ENCODE measurements at regions not wholly inside any gene's neighbourhood (a gene's known extent, or its start where the extent isn't known, plus 50 kb on each side); places are given as distances from the start of the nearest gene placed in this dataset.
"Not testable (repeated sequence)": the region's sequence is repeated elsewhere in the genome, so short reads cannot be mapped to it uniquely, and the experiment has no call there.

- no peak for DNase-seq
Observed at GRCh38 chr14:106317593-106317992, 791.2 kb downstream of the TMEM121 start.

GRCh38 chr14:106318700-106319099 lies 792.3 kb downstream of the TMEM121 start:
- no peak for DNase-seq

DNA sequence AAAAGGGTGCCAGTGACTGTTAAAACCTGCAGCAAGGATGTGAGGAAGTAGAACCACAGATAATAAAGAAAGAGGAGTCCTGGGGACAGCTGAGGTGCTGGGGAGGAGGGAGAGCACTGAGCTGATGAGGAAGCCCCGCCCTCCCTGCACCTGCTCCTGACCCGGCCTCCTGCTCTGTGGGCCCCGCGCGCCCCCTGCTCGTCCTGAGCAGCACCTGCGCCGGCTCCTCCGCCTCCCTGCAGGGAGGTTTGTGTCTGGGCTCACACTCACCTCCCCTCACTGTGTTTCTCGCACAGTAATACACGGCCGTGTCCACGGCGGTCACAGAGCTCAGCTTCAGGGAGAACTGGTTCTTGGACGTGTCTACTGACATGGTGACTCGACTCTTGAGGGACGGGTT lies 797.6 kb downstream of the TMEM121 start:
- DNase-seq: not testable (repeated sequence)

GRCh38 chr14:106327234-106327633 lies 800.9 kb downstream of the TMEM121 start:
- DNase-seq: no peak

DNA sequence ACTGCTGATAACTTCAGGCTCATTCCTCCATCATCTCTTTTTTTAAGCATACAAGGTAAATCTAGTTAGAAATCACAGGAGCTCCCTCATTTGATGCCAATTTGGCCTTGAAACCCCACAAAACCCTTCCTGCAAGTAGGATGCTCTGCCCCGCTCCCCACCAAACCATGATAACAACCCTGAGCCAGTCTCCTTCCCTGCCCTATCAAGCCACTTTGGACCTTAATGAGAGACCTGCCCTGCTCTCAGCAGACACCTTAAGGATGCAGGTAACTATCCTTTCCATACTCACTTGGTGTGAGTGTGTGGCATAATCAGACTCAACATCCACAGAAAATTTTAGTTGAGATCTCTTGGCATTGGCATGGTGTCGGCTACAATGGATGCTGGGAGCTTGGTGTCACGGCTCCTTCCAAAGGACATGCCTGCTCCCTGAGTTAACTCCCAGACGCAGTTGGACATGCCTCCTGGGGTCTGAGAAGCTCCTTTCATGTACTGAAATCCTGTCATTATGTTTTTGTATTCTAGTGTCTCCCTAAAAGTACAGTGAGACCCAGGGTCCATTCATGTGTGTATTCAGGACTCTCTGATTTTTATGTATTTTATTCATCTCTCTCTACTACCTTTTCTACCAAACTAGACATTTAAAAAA lies 801.4 kb downstream of the TMEM121 start:
- DNase-seq: not testable (repeated sequence)

DNA sequence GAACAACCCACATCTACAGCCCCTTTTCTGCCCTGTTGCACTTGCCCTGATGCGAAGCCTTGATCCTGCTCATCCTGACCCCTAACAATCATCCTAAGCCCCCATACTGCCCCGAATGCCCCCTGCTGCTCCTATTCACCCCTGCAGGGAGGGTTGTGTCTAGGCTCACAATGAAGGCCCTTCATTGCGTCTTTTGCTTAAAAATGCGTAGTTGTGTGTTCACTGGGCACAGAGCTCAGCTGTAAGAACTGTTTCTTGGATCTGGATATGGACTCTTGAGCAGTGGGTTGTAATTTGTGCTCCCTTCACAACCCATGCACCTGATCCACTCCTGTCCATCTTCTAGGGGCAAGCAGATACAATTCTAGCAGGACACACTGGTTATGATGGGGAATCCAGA lies 802.9 kb downstream of the TMEM121 start:
- not testable (repeated sequence) for DNase-seq

DNA sequence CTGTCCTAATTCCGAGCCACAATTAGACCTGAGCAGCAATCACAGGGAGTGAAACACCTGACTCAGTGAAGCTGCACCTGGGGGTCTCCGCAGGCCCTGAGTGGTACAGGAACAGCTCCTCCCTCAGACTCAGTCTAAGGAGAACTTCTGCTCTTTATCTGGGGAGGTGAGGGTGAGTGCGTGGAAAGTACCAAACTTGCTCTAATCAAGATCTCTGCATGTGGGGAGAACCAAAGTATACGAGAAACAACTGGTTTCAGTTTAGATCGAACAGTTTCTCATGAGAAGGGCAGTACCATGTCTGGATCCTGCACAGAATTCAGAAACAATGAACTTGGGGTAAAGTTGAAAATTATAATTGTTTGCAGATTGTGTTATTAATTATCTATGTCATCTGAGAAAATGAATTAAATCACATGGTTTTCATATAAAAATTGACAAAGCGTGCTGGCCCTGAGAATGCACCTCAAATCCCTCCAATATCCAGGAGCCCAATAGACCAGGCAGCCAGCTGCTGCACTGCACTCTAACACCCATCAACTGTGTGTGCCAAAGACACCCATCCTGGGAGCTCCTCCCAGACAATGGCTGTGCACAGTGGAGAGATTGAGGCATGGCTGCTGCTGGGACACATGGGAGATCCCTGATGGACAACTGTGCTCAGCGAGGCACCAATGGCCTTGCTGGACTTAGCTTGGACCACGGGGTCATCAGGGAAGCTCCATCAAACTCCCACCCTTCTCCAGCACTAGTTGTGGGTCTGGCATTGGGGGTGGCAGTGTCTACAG lies 803.8 kb downstream of the TMEM121 start:
- DNase-seq: not testable (repeated sequence)

GRCh38 chr14:106334428-106335109 lies 808.2 kb downstream of the TMEM121 start:
- not testable (repeated sequence) for DNase-seq

- not testable (repeated sequence) for DNase-seq
Observed at GRCh38 chr14:106335110-106335429, 808.7 kb downstream of the TMEM121 start.

- DNase-seq: not testable (repeated sequence)
Observed at GRCh38 chr14:106338775-106339174, 812.4 kb downstream of the TMEM121 start.

- DNase-seq: not testable (repeated sequence)
Observed at GRCh38 chr14:106340658-106341057, 814.3 kb downstream of the TMEM121 start.

- DNase-seq: not testable (repeated sequence)
Observed at GRCh38 chr14:106341161-106341560, 814.8 kb downstream of the TMEM121 start.

DNA sequence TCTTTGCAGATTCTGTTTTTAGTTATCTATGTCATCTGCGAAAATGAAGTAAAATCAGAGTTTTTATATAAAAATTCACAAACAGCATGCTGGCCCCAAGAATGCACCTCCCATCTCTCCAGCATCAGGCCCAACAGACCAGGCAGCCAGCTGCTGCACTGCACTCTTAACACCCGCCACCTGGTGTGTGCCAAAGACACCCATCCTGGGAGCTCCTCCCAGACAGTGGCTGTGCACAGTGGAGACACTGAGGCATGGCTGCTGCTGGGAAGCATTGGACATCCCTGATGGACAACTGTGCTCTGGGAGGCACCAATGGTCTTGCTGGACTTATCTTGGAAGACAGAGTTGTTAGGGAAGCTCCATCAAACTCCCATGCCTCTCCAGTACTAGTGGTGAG lies 817.2 kb downstream of the TMEM121 start:
- no peak for DNase-seq

DNA sequence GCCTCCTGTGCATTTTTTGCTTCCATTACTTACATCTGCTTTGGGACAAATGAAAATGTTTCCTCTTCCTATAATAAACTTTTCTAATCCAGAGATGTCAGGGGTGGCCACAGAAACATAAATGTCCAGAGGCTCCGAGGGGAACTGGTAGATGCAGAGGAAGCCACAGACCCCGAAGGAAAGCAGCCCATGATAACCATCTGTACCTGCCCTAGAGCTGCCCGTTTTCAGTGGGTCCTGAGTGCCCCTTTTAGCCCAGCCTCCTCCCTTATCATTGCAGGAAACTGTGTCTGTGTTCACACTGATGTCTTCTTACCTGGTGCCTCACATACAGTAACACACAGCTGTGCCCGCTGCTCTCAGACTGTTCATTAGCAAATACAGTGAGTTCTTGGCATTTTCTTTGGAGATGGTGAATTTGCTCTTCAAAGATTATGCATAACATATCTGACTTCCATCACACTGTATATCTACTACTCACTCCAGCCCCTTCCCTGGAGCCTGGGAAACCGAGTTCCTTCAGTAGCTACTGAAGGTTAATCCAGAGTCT lies 817.8 kb downstream of the TMEM121 start:
- not testable (repeated sequence) for DNase-seq

DNA sequence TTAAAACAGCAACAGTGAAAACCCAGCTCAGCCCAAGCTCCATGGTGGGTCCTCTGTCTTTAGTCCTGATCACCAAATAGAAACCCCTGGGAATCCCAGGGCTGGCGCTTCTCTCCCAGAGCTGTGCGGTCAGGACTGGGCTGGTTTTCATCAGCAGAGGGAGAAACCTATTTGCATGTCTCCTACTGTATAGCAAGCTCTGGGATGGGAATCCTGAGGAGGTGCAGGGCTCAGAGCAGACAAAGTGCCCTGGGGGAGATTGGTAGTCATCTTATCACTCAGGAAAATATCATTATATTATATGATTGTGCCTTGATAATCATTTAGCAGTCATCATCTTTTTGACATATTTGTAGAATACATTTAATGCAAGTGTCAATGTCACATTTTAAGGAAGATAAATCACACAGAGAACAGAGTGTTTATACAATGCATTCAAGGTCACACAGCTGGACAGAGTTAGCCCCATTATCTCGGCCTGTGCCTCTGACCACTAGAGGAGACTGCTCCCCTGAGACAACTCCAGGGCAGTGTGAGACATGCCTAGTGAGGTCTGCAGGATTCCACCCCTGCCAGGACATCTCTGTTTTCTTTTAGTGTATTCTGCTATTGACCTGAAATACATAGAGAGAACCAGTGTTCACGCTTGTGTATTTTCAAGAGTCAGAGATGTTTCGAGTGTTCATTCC lies 818.6 kb downstream of the TMEM121 start:
- not testable (repeated sequence) for DNase-seq

- DNase-seq: no peak
Observed at GRCh38 chr14:106346084-106346483, 819.7 kb downstream of the TMEM121 start.

- no peak for DNase-seq
Observed at GRCh38 chr14:106346534-106347290, 820.3 kb downstream of the TMEM121 start.

GRCh38 chr14:106347291-106347778 lies 821.0 kb downstream of the TMEM121 start:
- DNase-seq: no peak

DNA sequence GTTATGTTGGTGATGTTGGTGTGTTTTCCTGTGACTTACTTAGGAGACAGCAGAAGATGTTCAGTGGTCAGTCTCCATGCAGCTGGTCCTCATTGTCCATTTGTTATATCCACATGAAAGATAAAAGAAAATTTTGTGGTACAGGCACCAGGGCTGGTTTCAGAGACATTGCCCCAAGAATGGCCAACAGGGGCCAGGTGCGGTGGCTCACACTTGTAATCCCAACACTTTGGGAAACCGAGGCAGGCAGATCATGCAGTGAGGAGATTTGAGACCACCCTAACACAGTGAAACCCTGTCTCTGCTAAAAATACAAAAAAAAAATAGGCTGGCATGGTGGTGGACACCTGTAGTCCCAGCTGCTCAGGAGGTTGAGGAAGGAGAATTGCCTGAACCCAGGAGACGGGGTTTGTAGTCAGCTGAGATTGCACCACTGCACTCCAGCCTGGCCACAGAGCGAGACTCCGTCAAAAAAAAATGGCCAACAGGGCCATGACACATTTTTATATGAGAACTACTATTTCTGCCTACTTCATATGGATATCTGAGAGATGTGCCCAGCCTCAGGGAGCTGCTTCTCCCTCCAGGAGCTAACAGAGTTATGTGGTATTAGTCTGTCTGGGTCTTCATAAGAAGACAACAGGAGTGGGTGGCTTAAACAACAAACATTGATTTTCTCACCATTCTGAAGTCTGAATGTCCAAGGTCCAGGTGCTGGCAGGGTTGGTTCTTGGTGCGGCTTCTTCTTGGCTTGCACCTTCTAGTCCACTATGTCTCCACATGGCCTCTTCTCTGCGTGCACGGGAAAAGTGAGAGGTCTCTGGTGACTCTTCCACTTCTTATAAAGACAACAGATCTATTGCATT lies 821.7 kb downstream of the TMEM121 start:
- no peak for DNase-seq

DNA sequence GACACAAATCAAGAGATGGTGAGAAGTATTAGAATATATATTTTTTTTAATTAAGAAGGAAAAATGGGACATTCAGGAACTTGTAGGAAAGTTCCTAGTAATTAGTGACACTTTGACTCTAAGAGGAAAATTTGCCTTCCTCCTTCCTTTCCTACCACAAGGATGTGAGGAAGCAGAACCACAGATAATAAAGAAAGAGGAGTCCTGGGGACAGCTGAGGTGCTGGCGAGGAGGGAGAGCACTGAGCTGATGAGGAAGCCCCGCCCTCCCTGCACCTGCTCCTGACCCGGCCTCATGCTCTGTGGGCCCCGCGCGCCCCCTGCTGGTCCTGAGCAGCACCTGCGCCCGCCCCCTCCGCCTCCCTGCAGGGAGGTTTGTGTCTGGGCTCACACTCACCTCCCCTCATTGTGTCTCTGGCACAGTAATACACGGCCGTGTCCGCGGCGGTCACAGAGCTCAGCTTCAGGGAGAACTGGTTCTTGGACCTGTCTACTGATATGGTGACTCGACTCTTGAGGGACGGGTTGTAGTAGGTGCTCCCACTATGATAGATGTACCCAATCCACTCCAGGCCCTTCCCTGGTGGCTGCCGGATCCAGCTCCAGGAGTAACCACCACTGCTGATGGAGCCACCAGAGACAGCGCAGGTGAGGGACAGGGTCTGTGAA lies 822.6 kb downstream of the TMEM121 start:
- not testable (repeated sequence) for DNase-seq
